RCC 7860 (cell line): ENCODE measurements at regions not wholly inside any gene's neighbourhood (a gene's known extent, or its start where the extent isn't known, plus 50 kb on each side); places are given as distances from the start of the nearest gene placed in this dataset.

ENCODE experiments used
- DNase-seq: peaks from one replicate; pipeline ENCODE4 v3.0.0-alpha.2; 2015; ENCODE audit warnings: low spot score
- FAIRE-seq: peaks from 2 replicates; lab custom pipeline; 2012; peaks lifted over from hg19 to GRCh38; lab: Jason Lieb, UNC

GRCh38 chr20:39857187-39857586, 831.8 kb downstream of the MAFB start:
- DNase-seq (no peak), FAIRE-seq (no peak)

- FAIRE-seq (peak; percentile 52), DNase-seq (peak; percentile 65)
Measured at GRCh38 chr20:39855799-39856198, 833.2 kb downstream of the MAFB start.

- DNase-seq (no peak), FAIRE-seq (no peak)
Measured at GRCh38 chr20:39855056-39855455, 834.0 kb downstream of the MAFB start.

- DNase-seq (peak; percentile 82), FAIRE-seq (peak; percentile 69)
Measured at GRCh38 chr20:39853636-39854035, 835.4 kb downstream of the MAFB start.

- FAIRE-seq (no peak), DNase-seq (no peak)
Measured at GRCh38 chr20:39853050-39853449, 836.0 kb downstream of the MAFB start.

GRCh38 chr20:39851459-39851858, 837.6 kb downstream of the MAFB start:
- FAIRE-seq (peak; percentile 60), DNase-seq (peak; percentile 67)

- no peak for FAIRE-seq
- DNase-seq, result peak; percentile 17
Measured at GRCh38 chr20:39850821-39851330, 838.2 kb downstream of the MAFB start.

GRCh38 chr20:39850246-39850645, 838.8 kb downstream of the MAFB start:
- DNase-seq, result no peak
- FAIRE-seq, result no peak

- peak; percentile 83 for DNase-seq
- FAIRE-seq, result peak; percentile 82
Measured at GRCh38 chr20:39849664-39850063, 839.4 kb downstream of the MAFB start.

GRCh38 chr20:39849171-39849570, 839.9 kb downstream of the MAFB start:
- FAIRE-seq, result no peak
- no peak for DNase-seq

- DNase-seq (no peak), FAIRE-seq (no peak)
Measured at GRCh38 chr20:39839399-39840119, 849.5 kb downstream of the MAFB start.

- no peak for FAIRE-seq
- DNase-seq, result no peak
Measured at GRCh38 chr20:39837561-39837960, 851.5 kb downstream of the MAFB start.

- FAIRE-seq (no peak), DNase-seq (no peak)
Measured at GRCh38 chr20:39835130-39835842, 853.8 kb downstream of the MAFB start.

GRCh38 chr20:39830903-39831302, 858.1 kb downstream of the MAFB start:
- FAIRE-seq (no peak), DNase-seq (no peak)

GRCh38 chr20:39829661-39830060, 859.4 kb downstream of the MAFB start:
- DNase-seq, result no peak
- no peak for FAIRE-seq

GRCh38 chr20:39829256-39829655, 859.8 kb downstream of the MAFB start:
- DNase-seq (no peak), FAIRE-seq (no peak)

GRCh38 chr20:39825950-39826349, 863.1 kb downstream of the MAFB start:
- FAIRE-seq (no peak), DNase-seq (peak; percentile 72)

GRCh38 chr20:39825524-39825923, 863.4 kb downstream of the DHX35 start:
- no peak for FAIRE-seq
- no peak for DNase-seq

- FAIRE-seq (peak; percentile 97), DNase-seq (peak; percentile 95)
Measured at GRCh38 chr20:39823224-39823623, 861.1 kb downstream of the DHX35 start.

- DNase-seq, result peak; percentile 31
- peak; percentile 67 for FAIRE-seq
Measured at GRCh38 chr20:39822667-39823066, 860.5 kb downstream of the DHX35 start.

- FAIRE-seq (no peak), DNase-seq (no peak)
Measured at GRCh38 chr20:39813190-39813829, 851.2 kb downstream of the DHX35 start.

GRCh38 chr20:39812116-39812515, 850.0 kb downstream of the DHX35 start:
- DNase-seq (peak; percentile 11), FAIRE-seq (no peak)
